ENCODE measurements at regions not wholly inside any gene's neighbourhood (a gene's known extent, or its start where the extent isn't known, plus 50 kb on each side); places are given as distances from the start of the nearest gene placed in this dataset.

GRCh38 chr5:56496581-56497063 lies 263.5 kb upstream of the ANKRD55 start:
- in situ Hi-C loops (cut with MboI; ENCODE audit: low pct_unique_long_range_greater_than_20kb, low sequenced_read_pairs, unreplicated experiment) = no loop called here
- DNase-seq (ENCODE audit: low spot score) = no peak

GRCh38 chr5:56494300-56494731 lies 261.2 kb upstream of the ANKRD55 start:
- in situ Hi-C loops (cut with MboI; ENCODE audit: low pct_unique_long_range_greater_than_20kb, low sequenced_read_pairs, unreplicated experiment) = no loop called here
- TF ChIP-seq CTCF (IDR thresholded peaks at IDR 0.05; ENCODE audit: extremely low read depth, insufficient read depth, missing control alignments) = no peak
- DNase-seq (ENCODE audit: low spot score) = no peak

More at GRCh38 chr5:56496581-56497063, 263.5 kb upstream of the ANKRD55 start:
- no peak for TF ChIP-seq CTCF (IDR thresholded peaks at IDR 0.05; ENCODE audit: extremely low read depth, insufficient read depth, missing control alignments)

- no peak for TF ChIP-seq CTCF (IDR thresholded peaks at IDR 0.05; ENCODE audit: extremely low read depth, insufficient read depth, missing control alignments)
- in situ Hi-C loops (cut with MboI; ENCODE audit: low pct_unique_long_range_greater_than_20kb, low sequenced_read_pairs, unreplicated experiment) = no loop called here
- no peak for DNase-seq (ENCODE audit: low spot score)
Measured at GRCh38 chr5:56493766-56494165, 260.6 kb upstream of the ANKRD55 start.

- in situ Hi-C loops (cut with MboI; ENCODE audit: low pct_unique_long_range_greater_than_20kb, low sequenced_read_pairs, unreplicated experiment) = no loop called here
- no peak for DNase-seq (ENCODE audit: low spot score)
- no peak for TF ChIP-seq CTCF (IDR thresholded peaks at IDR 0.05; ENCODE audit: extremely low read depth, insufficient read depth, missing control alignments)
Measured at GRCh38 chr5:56493308-56493707, 260.2 kb upstream of the ANKRD55 start.

GRCh38 chr5:56492812-56493211 lies 259.7 kb upstream of the ANKRD55 start:
- in situ Hi-C loops (cut with MboI; ENCODE audit: low pct_unique_long_range_greater_than_20kb, low sequenced_read_pairs, unreplicated experiment) = no loop called here
- DNase-seq (ENCODE audit: low spot score) = no peak
- TF ChIP-seq CTCF (IDR thresholded peaks at IDR 0.05; ENCODE audit: extremely low read depth, insufficient read depth, missing control alignments) = no peak

GRCh38 chr5:56490971-56491468 lies 257.9 kb upstream of the ANKRD55 start:
- TF ChIP-seq CTCF (IDR thresholded peaks at IDR 0.05; ENCODE audit: extremely low read depth, insufficient read depth, missing control alignments) = no peak
- in situ Hi-C loops (cut with MboI; ENCODE audit: low pct_unique_long_range_greater_than_20kb, low sequenced_read_pairs, unreplicated experiment) = no loop called here
- DNase-seq (ENCODE audit: low spot score) = no peak

Data from GM13977 (cell line).